ENCODE measurements at regions not wholly inside any gene's neighbourhood (a gene's known extent, or its start where the extent isn't known, plus 50 kb on each side); places are given as distances from the start of the nearest gene placed in this dataset.

- 83 to 86% methylated on average over 16 of the region's 16 CpGs for WGBS, 2 donors
- Histone ChIP-seq H3K9me3 (peaks cover 0 to 3% (median 0%) of the 10 kb centered on the region in 4 donors), H3K4me1 (peaks cover 0 to 4% (median 0%) of the 10 kb centered on the region in 4 donors), H3K27ac (no peak overlapping the region), H3K27me3 (no peaks in the 10 kb centered on the region), H3K36me3 (no peaks in the 10 kb centered on the region), H3K4me3 (no peak overlapping the region)
- no peak for DNase-seq (ENCODE audit: low spot score in 2 of 2)
- TF ChIP-seq POLR2A (IDR thresholded peaks at IDR 0.05) (no peak), EP300 (IDR thresholded peaks at IDR 0.05) (no peak), CTCF (IDR thresholded peaks at IDR 0.05) (no peak)
Measured at GRCh38 chr13:67857581-67858310, 627.6 kb upstream of the PCDH9 start.

- Histone ChIP-seq H3K27me3 (no peaks in the 10 kb centered on the region), H3K9me3 (peaks cover 0 to 1% (median 0%) of the 10 kb centered on the region in 4 donors), H3K4me1 (peaks cover 0 to 4% (median 0%) of the 10 kb centered on the region in 4 donors), H3K4me3 (no peak overlapping the region), H3K36me3 (no peaks in the 10 kb centered on the region), H3K27ac (no peak overlapping the region)
- TF ChIP-seq CTCF (IDR thresholded peaks at IDR 0.05) (no peak), EP300 (IDR thresholded peaks at IDR 0.05) (no peak), POLR2A (IDR thresholded peaks at IDR 0.05) (no peak)
- no peak for DNase-seq (ENCODE audit: low spot score in 2 of 2)
Measured at GRCh38 chr13:67856955-67857354, 626.8 kb upstream of the PCDH9 start.

GRCh38 chr13:67855741-67856238 is 625.7 kb upstream of the PCDH9 start:
- no peaks in the 10 kb centered on the region for H3K27me3 ChIP-seq
- H3K27ac ChIP-seq = no peak overlapping the region
- TF ChIP-seq CTCF (IDR thresholded peaks at IDR 0.05) (no peak), EP300 (IDR thresholded peaks at IDR 0.05) (no peak), POLR2A (IDR thresholded peaks at IDR 0.05) (no peak)
- WGBS, 2 donors = 5 to 12% methylated on average over 4 of the region's 4 CpGs
- H3K36me3 ChIP-seq = no peaks in the 10 kb centered on the region
- H3K9me3 ChIP-seq = no peaks in the 10 kb centered on the region
- H3K4me3 ChIP-seq = no peak overlapping the region
- DNase-seq (ENCODE audit: low spot score in 2 of 2) = no peak
- peaks cover 0 to 4% (median 0%) of the 10 kb centered on the region in 4 donors for H3K4me1 ChIP-seq

GRCh38 chr13:67854990-67855389 is 624.9 kb upstream of the PCDH9 start:
- H3K36me3 ChIP-seq = no peaks in the 10 kb centered on the region
- peaks cover 0 to 4% (median 0%) of the 10 kb centered on the region in 4 donors for H3K4me1 ChIP-seq
- no peak overlapping the region for H3K4me3 ChIP-seq
- no peaks in the 10 kb centered on the region for H3K27me3 ChIP-seq
- 83 to 89% methylated on average over 4 of the region's 4 CpGs for WGBS, 2 donors
- DNase-seq (ENCODE audit: low spot score in 2 of 2) = no peak
- TF ChIP-seq EP300 (IDR thresholded peaks at IDR 0.05) (no peak), CTCF (IDR thresholded peaks at IDR 0.05) (no peak), POLR2A (IDR thresholded peaks at IDR 0.05) (no peak)
- no peak overlapping the region for H3K27ac ChIP-seq
- H3K9me3 ChIP-seq = no peaks in the 10 kb centered on the region

- Histone ChIP-seq H3K4me1 (no peaks in the 10 kb centered on the region), H3K27me3 (no peaks in the 10 kb centered on the region), H3K36me3 (no peaks in the 10 kb centered on the region), H3K9me3 (no peaks in the 10 kb centered on the region), H3K4me3 (no peak overlapping the region), H3K27ac (no peak overlapping the region)
- no peak for DNase-seq (ENCODE audit: low spot score in 2 of 2)
- 66 to 75% methylated on average over 2 of the region's 2 CpGs for WGBS, 2 donors
- TF ChIP-seq POLR2A (IDR thresholded peaks at IDR 0.05) (no peak), CTCF (IDR thresholded peaks at IDR 0.05) (no peak), EP300 (IDR thresholded peaks at IDR 0.05) (no peak)
Measured at GRCh38 chr13:67844574-67844973, 614.4 kb upstream of the PCDH9 start.
